Brain microvascular endothelial cell (primary cell): ENCODE measurements at regions not wholly inside any gene's neighbourhood (a gene's known extent, or its start where the extent isn't known, plus 50 kb on each side); places are given as distances from the start of the nearest gene placed in this dataset.
A peak's percentile ranks its signal among the peaks of the same experiment; 100 is the strongest.

Source experiments
- DNase-seq: peaks from one replicate; pipeline ENCODE4 v3.0.0-alpha.2; 2020
- H3K27ac ChIP-seq: fragments of 250-450 bp; sonication (Bioruptor Pico); 2 replicates; pipeline ENCODE4 v1.5.1; 2020; ENCODE audit warnings: mild to moderate bottlenecking, moderate library complexity
- H3K27me3 ChIP-seq: fragments of 250-450 bp; sonication (Bioruptor Pico); replicated peaks from 2 replicates; pipeline ENCODE4 v1.5.1; 2020; ENCODE audit warnings: mild to moderate bottlenecking
- H3K36me3 ChIP-seq: fragments of 250-450 bp; sonication (Bioruptor Pico); replicated peaks from 2 replicates; pipeline ENCODE4 v1.5.1; 2020; ENCODE audit warnings: mild to moderate bottlenecking
- H3K4me3 ChIP-seq: 2 replicates; pipeline ENCODE4 v1.5.1; 2011; ENCODE audit warnings: low read depth, mild to moderate bottlenecking, control low read depth, low read length, moderate library complexity
- CTCF ChIP-seq: IDR thresholded peaks from 2 replicates; pipeline ENCODE4 v1.5.1; 2011; ENCODE audit warnings: low read depth, mild to moderate bottlenecking, moderate library complexity, low read length, control low read depth, inconsistent platforms; ENCODE audit errors: missing control alignments
- in situ Hi-C: cut with HindIII; loops from 2 replicates; pipeline ENCODE4 v1.10.0; 2017; ENCODE audit warnings: low sequenced_read_pairs, low pct_ligation_motif_present

DNA sequence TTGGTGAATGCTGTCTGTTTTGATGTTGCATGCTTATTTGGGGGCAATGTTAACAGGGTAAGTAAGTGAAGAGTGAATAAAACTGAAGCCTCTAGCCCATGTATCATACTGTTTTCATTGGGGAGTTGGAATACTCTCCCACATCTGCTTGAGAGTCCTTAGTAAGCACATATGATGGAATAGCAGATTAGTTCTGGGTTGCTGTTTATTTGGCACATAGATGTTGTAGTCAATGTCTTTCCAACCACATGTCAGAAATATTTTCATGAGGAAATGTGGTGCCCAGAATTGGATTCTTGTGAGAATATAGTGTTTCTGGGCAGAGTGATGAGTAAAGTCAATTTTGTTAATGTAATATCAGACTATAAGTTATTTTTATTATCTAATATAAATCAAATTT lies 611.7 kb upstream of the FTMT start:
- no peak for TF ChIP-seq CTCF
- no peaks in the 10 kb centered on the region for H3K36me3 ChIP-seq
- no peak for DNase-seq
- no peak overlapping the region for H3K27ac ChIP-seq
- no peaks in the 10 kb centered on the region for H3K27me3 ChIP-seq
- in situ Hi-C loops, result no loop called here
- no peak overlapping the region for H3K4me3 ChIP-seq

GRCh38 chr5:121246971-121247370 lies 604.7 kb upstream of the FTMT start:
- Histone ChIP-seq H3K36me3 (no peaks in the 10 kb centered on the region), H3K27ac (no peak overlapping the region), H3K4me3 (no peak overlapping the region), H3K27me3 (no peaks in the 10 kb centered on the region)
- DNase-seq, result no peak
- no peak for TF ChIP-seq CTCF
- in situ Hi-C loops, result no loop called here

- TF ChIP-seq CTCF, result no peak
- Histone ChIP-seq H3K27me3 (no peaks in the 10 kb centered on the region), H3K27ac (peak overlapping the region; percentile 39), H3K4me3 (no peak overlapping the region), H3K36me3 (no peaks in the 10 kb centered on the region)
- DNase-seq, result peak; percentile 2
- in situ Hi-C loops, result no loop called here
Observed at GRCh38 chr5:121251954-121252353, 599.7 kb upstream of the FTMT start.

GRCh38 chr5:121257621-121258020 lies 594.1 kb upstream of the FTMT start:
- Histone ChIP-seq H3K27ac (no peak overlapping the region), H3K27me3 (no peaks in the 10 kb centered on the region), H3K36me3 (no peaks in the 10 kb centered on the region), H3K4me3 (no peak overlapping the region)
- DNase-seq, result no peak
- in situ Hi-C loops, result no loop called here
- TF ChIP-seq CTCF, result no peak

DNA sequence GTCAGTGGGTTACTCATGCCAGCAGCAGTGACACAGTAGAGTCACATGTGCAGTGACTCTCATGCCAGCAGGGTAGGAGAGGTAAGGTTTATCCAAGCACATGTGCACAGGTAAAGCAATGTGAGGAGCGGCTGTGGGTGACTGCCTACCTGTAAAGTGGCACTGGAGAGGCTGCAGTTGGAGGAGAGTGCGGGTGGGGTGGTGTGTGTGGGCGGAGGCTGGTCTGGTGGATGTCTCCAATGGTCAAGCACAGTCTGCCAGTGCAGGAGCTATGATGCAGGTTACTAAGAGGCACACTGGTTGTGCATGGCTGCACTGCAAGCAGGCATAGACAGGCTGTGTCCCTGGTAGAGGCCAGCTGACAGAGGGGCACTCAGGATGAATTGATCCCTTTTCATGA lies 588.2 kb upstream of the FTMT start:
- in situ Hi-C loops, result no loop called here
- no peak for DNase-seq
- Histone ChIP-seq H3K4me3 (no peak overlapping the region), H3K27ac (no peak overlapping the region), H3K36me3 (no peaks in the 10 kb centered on the region), H3K27me3 (no peaks in the 10 kb centered on the region)
- TF ChIP-seq CTCF, result no peak

GRCh38 chr5:121264605-121265004 lies 587.1 kb upstream of the FTMT start:
- TF ChIP-seq CTCF, result no peak
- no peaks in the 10 kb centered on the region for H3K36me3 ChIP-seq
- H3K27me3 ChIP-seq, result no peaks in the 10 kb centered on the region
- no peak for DNase-seq
- H3K4me3 ChIP-seq, result no peak overlapping the region
- no peak overlapping the region for H3K27ac ChIP-seq
- in situ Hi-C loops, result no loop called here
